NCI-H2227 (cell line): ENCODE measurements at regions not wholly inside any gene's neighbourhood (a gene's known extent, or its start where the extent isn't known, plus 50 kb on each side); places are given as distances from the start of the nearest gene placed in this dataset.
"Not testable (repeated sequence)": the region's sequence is repeated elsewhere in the genome, so short reads cannot be mapped to it uniquely, and the experiment has no call there.

ENCODE experiments used
- DNase-seq: peaks from one replicate; lab custom pipeline; 2025; ENCODE audit not compliant: unreplicated experiment; lab: John Stamatoyannopoulos, UW

GRCh38 chr2:241956521-241957110 is 87.1 kb downstream of the RTP5 start:
- DNase-seq: no peak

DNA sequence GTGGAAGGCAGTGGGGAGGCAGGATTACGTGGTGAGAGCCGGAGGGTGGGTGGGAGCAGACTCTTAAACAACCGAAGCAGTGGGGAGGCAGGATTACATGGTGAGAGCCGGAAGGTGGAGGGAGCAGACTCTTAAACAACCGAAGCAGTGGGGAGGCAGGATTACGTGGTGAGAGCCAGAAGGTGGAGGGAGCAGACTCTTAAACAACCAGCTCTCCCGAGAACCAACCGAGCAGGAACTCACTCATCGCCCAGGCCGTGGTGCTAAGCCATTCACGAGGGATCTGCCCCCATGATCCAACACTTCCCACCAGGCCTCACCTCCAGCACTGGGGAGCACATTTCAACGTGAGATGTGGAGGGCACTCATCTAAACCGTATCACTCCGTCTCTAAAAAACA is 87.7 kb downstream of the RTP5 start:
- DNase-seq: no peak

DNA sequence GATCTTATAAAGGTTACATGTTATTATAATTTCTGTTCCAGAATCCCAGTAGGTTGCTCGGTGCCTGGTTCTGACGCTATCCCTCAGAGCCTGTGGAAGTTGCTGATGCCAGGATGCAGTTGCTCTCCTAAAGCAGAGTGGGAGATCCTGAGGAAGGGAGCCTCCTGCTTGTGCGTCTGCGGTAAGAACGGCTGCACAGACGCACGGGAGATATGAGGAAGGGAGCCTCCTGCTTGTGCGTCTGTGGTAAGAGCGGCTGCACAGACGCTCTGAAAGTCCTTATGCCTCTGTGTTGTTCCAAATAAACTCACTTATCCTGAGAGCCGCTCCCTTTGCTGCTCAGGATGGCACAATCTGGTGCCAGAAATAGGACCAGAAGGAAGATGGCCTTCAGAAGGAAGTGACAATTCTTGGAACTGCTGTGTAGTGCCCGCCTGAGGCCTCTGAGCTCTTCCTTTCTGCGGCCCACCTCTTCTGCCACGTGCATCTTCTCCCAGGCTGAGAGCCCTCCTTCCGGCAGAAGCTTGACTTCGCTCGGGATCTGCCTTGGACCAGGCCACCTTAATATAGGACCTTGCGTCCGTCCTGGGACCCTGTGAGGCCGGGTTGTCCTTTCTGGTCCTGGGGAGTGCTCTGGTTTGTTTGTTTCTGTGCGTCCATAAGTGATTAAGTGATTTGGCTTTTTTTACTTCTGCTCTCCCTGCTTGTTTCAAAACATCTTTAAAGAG is 89.5 kb downstream of the RTP5 start:
- DNase-seq: no peak

- no peak for DNase-seq
Observed at GRCh38 chr2:241959751-241960269, 90.3 kb downstream of the RTP5 start.

- DNase-seq: no peak
Observed at GRCh38 chr2:241961454-241961853, 91.9 kb downstream of the RTP5 start.

- peak; percentile 66 for DNase-seq
Observed at GRCh38 chr2:241964133-241964532, 94.6 kb downstream of the RTP5 start.

- DNase-seq: no peak
Observed at GRCh38 chr2:241965931-241966412, 96.4 kb downstream of the RTP5 start.

DNA sequence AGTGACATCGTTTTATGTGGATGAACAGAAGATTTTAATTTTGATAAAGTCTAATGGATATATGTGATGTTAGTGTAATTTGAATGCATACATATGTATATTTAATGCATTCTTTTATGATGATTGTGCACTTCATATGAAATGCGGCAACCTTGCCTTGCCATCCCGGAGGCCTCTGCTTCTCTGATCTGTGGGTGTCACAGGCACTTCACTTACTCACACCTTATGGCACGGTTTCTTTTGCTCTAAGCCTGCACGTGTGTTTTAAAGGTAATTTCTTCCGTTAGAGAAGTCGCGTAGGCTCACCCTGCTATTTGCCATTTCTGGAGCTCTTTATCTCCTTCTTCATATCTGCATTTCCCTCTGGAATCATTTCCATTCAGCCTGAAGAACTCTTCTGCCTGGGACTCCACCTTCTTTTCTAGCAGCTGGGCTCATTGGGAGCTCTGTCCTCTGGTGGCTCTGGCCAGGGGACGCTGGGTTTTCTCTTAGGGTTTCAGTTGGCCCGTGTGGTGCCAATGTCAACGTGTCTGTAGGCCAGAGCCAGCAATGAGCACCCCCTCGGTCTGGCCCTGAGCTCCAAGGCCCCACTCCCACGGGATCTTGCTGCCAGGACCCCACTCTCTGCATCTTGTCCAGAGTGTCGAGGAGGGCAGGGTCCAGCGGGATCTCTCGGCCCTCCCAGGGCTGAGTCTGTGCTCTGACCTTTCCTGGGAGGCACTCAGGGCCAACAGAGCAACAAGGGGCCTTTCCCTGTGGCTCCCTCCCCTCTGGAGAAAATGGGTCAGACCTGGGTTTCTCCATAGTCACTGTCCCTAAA is 97.3 kb downstream of the RTP5 start:
- DNase-seq: no peak

GRCh38 chr2:241967467-241968144 is 98.1 kb downstream of the RTP5 start:
- no peak for DNase-seq

DNA sequence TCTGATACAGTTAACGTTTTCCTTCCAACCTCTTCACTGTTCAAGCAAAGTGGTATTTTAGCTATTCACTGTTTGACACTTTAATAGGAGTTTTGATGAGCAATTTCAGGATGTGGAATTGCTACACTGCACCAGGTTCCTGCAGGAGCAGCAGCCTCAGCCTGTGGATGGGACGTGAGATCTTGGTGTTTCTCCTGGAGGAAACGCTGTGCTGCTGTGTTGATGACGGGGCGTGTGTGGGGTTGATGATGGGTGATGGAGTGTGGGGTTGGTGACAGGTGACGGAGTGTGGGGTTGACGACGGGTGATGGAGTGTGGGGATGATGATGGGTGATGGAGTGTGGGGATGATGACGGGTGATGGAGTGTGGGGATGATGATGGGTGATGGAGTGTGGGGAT is 98.9 kb downstream of the RTP5 start:
- peak; percentile 21 for DNase-seq

GRCh38 chr2:241969182-241969581 is 99.7 kb downstream of the RTP5 start:
- not testable (repeated sequence) for DNase-seq

DNA sequence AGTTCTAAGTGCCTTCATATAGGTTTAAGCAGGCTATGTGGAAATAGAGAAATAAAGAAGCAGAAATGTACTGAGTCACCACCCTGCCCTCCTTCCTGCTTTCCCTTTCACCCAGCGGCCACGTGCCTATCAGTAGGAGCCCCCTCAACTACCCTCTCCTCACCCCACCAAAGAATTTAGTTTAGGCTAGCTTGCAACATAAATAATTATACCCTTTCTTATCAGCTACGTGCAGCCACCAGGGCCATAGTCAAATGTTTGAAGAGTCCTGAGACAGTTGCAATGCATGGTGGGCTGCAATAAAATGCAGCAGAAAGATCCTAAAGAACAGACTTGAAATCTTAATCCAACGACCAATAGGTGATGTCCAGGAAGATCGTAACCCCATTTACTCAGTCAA is 101.2 kb downstream of the RTP5 start:
- no peak for DNase-seq

GRCh38 chr2:241974096-241974495 is 104.6 kb downstream of the RTP5 start:
- DNase-seq: no peak

DNA sequence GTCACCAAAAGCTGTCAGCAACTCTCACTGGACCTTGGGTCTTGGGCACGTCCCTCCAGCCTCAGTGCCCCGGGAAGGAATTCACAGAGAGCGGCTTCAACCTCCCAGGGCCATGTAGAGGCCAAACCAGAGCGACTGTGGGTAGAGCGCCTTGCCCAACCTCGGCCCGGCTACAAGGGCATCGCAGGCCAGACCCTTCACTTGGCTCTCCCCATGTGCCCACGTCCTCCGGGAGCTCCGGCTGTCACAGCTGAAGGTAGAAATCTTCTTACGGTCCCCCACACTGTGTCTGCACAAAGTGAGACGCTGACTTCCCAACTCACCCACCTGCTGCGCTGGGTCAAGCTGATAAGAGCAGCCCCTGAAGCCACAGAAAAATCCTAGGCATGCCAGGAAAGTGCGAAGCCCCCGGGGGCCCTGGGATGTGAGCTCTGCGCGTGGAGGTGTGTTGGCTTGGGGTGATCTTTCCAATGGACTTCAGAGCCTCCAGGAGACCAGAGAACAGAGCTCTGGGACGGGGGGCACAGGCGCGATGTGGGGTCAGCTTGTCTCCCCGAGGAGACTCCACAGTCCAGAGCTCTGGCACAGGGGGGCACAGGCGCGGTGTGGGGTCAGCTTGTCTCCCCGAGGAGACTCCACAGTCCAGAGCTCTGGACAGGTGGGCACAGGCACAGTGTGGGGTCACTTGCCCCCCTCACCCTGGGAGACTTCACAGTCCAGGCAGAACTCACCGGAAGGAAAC is 105.5 kb downstream of the RTP5 start:
- no peak for DNase-seq

GRCh38 chr2:241975593-241976284 is 106.2 kb downstream of the RTP5 start:
- no peak for DNase-seq

GRCh38 chr2:241976296-241976695 is 106.8 kb downstream of the RTP5 start:
- DNase-seq: no peak

DNA sequence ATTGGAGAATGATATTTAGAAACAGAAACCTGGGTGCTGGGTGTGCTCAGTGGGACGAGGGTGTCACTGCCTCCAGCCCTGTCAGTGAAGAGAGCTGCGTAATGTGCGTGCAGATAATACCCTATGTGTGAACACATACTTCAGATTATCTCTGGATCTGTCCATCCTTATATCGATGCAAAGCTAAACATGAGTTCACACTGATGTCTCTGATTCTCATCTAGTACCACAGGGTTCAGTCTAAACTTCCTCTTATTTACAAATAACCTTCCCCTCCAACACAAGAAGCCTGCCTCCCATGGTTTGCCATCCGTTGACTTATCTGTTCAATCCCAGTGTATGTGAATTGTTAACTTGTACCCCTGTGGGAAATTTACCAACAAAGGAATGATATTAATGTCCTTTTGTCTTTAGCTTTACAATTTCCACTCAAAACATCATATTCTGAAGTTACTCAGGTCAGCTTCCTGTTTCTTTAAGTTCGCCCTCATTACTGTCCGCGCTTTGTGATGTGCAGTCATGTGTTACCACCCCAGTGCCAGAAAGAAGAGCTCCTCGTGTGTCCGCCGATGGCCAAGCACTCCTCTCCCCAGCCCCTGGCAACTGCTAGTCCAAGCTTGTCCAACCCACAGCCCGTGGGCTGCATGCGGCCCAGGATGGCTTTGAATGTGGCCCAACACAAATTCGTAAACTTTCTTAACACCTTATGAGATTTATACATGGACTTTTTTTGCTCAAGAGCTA is 108.2 kb downstream of the RTP5 start:
- no peak for DNase-seq

- DNase-seq: no peak
Observed at GRCh38 chr2:241978670-241979069, 109.1 kb downstream of the RTP5 start.

DNA sequence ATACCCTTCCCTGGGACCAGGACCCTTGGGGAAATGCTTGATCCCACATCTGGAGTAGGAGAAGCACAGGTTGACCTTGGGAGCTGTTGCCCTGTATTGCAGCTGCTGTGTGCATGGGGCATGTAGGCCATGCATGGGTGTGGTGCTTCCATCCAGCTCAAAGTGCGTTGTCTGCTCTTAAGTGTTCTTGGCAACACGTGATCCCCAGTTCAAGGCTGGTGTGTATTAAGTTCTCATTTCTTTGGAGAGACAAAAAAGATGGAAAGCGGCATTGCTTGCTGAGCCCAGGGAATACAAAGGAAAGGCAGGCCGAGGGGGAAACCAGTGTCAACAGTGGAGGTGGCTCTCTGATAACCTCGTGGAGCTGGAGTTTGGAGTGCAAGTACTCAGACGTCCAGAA is 110.7 kb downstream of the RTP5 start:
- DNase-seq: no peak
